H1 (cell line): ENCODE measurements at regions not wholly inside any gene's neighbourhood (a gene's known extent, or its start where the extent isn't known, plus 50 kb on each side); places are given as distances from the start of the nearest gene placed in this dataset.

Experiments
- CTCF ChIA-PET: fragments of 300-600 bp; sonication (Branson Sonifier 250); formaldehyde crosslinking; loops from one replicate; lab custom pipeline; 2021; ENCODE audit not compliant: partially characterized antibody; lab: Charles Lee
- POLR2A ChIA-PET: fragments of 300-600 bp; sonication (Branson Sonifier 250); formaldehyde crosslinking; loops from one replicate; lab custom pipeline; 2021; ENCODE audit warnings: inconsistent platforms; ENCODE audit not compliant: partially characterized antibody; lab: Charles Lee
- DNase-seq, 2 experiments: peaks; one replicate each; pipeline versions ENCODE4 v3.0.0 to v3.0.0-alpha.2; 2010 to 2022; ENCODE audit warnings: low spot score in 2 of 2, low read depth in 1 of 2, mixed read lengths in 1 of 2
- FAIRE-seq: peaks from 2 replicates; lab custom pipeline; 2011; peaks lifted over from hg19 to GRCh38; lab: Jason Lieb, UNC
- H2AFZ ChIP-seq: 2 replicates; pipeline ENCODE4 v1.8.1; 2012; ENCODE audit warnings: low read length, inconsistent platforms
- H2AK5ac ChIP-seq: 2 replicates; pipeline ENCODE4 v1.6.1; 2013; ENCODE audit warnings: low read depth, low read length
- H2BK120ac ChIP-seq: replicated peaks from 2 replicates; pipeline ENCODE3; 2013; ENCODE audit warnings: low read depth, low read length, inconsistent platforms
- H2BK12ac ChIP-seq: 2 replicates; pipeline ENCODE4 v1.6.1; 2013; ENCODE audit warnings: low read depth, low read length
- H2BK15ac ChIP-seq: 2 replicates; pipeline ENCODE4 v1.6.1; 2013; ENCODE audit warnings: low read length
- H2BK20ac ChIP-seq: 2 replicates; pipeline ENCODE4 v1.6.1; 2013; ENCODE audit warnings: low read length
- H2BK5ac ChIP-seq: 2 replicates; pipeline ENCODE4 v1.6.1; 2013; ENCODE audit warnings: low read depth, low read length
- H3K14ac ChIP-seq: 2 replicates; pipeline ENCODE4 v1.6.1; 2013; ENCODE audit warnings: inconsistent platforms; ENCODE audit not compliant: insufficient read length
- H3K18ac ChIP-seq: 2 replicates; pipeline ENCODE4 v1.6.1; 2013; ENCODE audit warnings: low read length; ENCODE audit errors: extremely low read depth
- H3K23ac ChIP-seq: 2 replicates; pipeline ENCODE4 v1.6.1; 2013; ENCODE audit warnings: inconsistent platforms; ENCODE audit not compliant: insufficient read length
- H3K23me2 ChIP-seq: 2 replicates; pipeline ENCODE4 v1.6.1; 2013; ENCODE audit warnings: low read depth, low read length
- H3K27ac ChIP-seq: 2 replicates; pipeline ENCODE4 v1.6.1; 2011; ENCODE audit warnings: low read depth, low read length, inconsistent platforms
- H3K27me3 ChIP-seq, 4 experiments: replicated peaks in 1 of 4; 1 replicate in 1 of 4; 2 replicates in 3 of 4; pipeline versions ENCODE4 v1.6.1 to v1.8.1; 2011 to 2013; ENCODE audit warnings: low read length in 3 of 4, mild to moderate bottlenecking in 3 of 4, inconsistent platforms in 2 of 4, mixed read lengths in 2 of 4, moderate library complexity in 1 of 4; ENCODE audit not compliant: control insufficient read depth in 3 of 4, insufficient read depth in 3 of 4; ENCODE audit errors: extremely low read depth in 1 of 4
- H3K36me3 ChIP-seq, 4 experiments: 2 replicates each; pipeline versions ENCODE4 v1.6.1 to v1.8.1; 2011 to 2013; ENCODE audit warnings: mild to moderate bottlenecking in 4 of 4, low read length in 3 of 4, moderate library complexity in 2 of 4, control low read depth in 1 of 4, inconsistent platforms in 1 of 4; ENCODE audit not compliant: insufficient read depth in 4 of 4, control insufficient read depth in 2 of 4
- H3K4ac ChIP-seq: replicated peaks from 2 replicates; pipeline ENCODE3; 2013; ENCODE audit warnings: low read length, low read depth, mixed read lengths, inconsistent platforms; ENCODE audit not compliant: insufficient read length
- H3K4me1 ChIP-seq, 4 experiments: replicated peaks in 1 of 4; 1 replicate in 1 of 4; 2 replicates in 3 of 4; pipeline versions ENCODE4 v1.6.1 to v1.8.1; 2011 to 2013; ENCODE audit warnings: low read length in 3 of 4, inconsistent platforms in 2 of 4, mixed read lengths in 1 of 4; ENCODE audit not compliant: insufficient read depth in 4 of 4, control insufficient read depth in 3 of 4
- H3K4me2 ChIP-seq, 2 experiments: 2 replicates each; pipeline versions ENCODE4 v1.6.1 to v1.8.1; 2011 to 2013; ENCODE audit warnings: low read depth in 2 of 2, low read length in 2 of 2, control low read depth in 1 of 2, inconsistent platforms in 1 of 2, mild to moderate bottlenecking in 1 of 2; ENCODE audit not compliant: insufficient read depth in 1 of 2
- H3K4me3 ChIP-seq, 4 experiments: fragments of 200-600, 300-600 bp in 1 of 4; sonication (generic), shearing (Covaris generic), sonication (Bioruptor Twin) in 1 of 4; 2 replicates each; pipeline versions ENCODE4 v1.5.1 to v1.8.1; 2011 to 2016; ENCODE audit warnings: low read length in 4 of 4, low read depth in 3 of 4, control low read depth in 2 of 4, inconsistent platforms in 2 of 4, mild to moderate bottlenecking in 2 of 4, mixed read lengths in 1 of 4, moderate library complexity in 1 of 4; ENCODE audit not compliant: insufficient read depth in 2 of 4; ENCODE audit errors: extremely low read depth in 1 of 4
- H3K56ac ChIP-seq: replicated peaks from 2 replicates; pipeline ENCODE3; 2013; ENCODE audit warnings: low read depth, mild to moderate bottlenecking, mixed read lengths, low read length, inconsistent platforms; ENCODE audit not compliant: insufficient read length
- H3K79me1 ChIP-seq: 2 replicates; pipeline ENCODE4 v1.6.1; 2013; ENCODE audit warnings: low read depth, low read length, control low read depth
- H3K79me2 ChIP-seq, 2 experiments: 2 replicates each; pipeline versions ENCODE4 v1.6.1 to v1.8.1; 2012 to 2013; ENCODE audit warnings: low read length in 2 of 2, mild to moderate bottlenecking in 2 of 2, inconsistent platforms in 1 of 2; ENCODE audit not compliant: insufficient read depth in 2 of 2, control insufficient read depth in 1 of 2
- H3K9ac ChIP-seq, 4 experiments: replicated peaks in 1 of 4; 1 replicate in 1 of 4; 2 replicates in 3 of 4; pipeline versions ENCODE4 v1.6.1 to v1.8.1; 2011 to 2013; ENCODE audit warnings: low read depth in 3 of 4, low read length in 3 of 4, control low read depth in 2 of 4, mild to moderate bottlenecking in 2 of 4, moderate library complexity in 2 of 4, inconsistent platforms in 1 of 4; ENCODE audit errors: extremely low read depth in 1 of 4
- H3K9me3 ChIP-seq, 2 experiments: 2 replicates each; pipeline versions ENCODE4 v1.6.1 to v1.8.1; 2012 to 2013; ENCODE audit warnings: mild to moderate bottlenecking in 2 of 2, moderate library complexity in 2 of 2, control low read depth in 1 of 2, inconsistent platforms in 1 of 2, low read depth in 1 of 2, low read length in 1 of 2, mixed read lengths in 1 of 2; ENCODE audit not compliant: insufficient read depth in 2 of 2
- H4K20me1 ChIP-seq, 2 experiments: replicated peaks in 1 of 2; 2 replicates each; pipeline versions ENCODE3 to v1.8.1; 2011 to 2013; ENCODE audit warnings: inconsistent platforms in 2 of 2, low read length in 2 of 2, mild to moderate bottlenecking in 1 of 2; ENCODE audit not compliant: insufficient read depth in 2 of 2, control insufficient read depth in 1 of 2
- H4K5ac ChIP-seq: 2 replicates; pipeline ENCODE4 v1.6.1; 2013; ENCODE audit warnings: low read length, low read depth, mixed read lengths, inconsistent platforms; ENCODE audit not compliant: insufficient read length
- H4K8ac ChIP-seq: 2 replicates; pipeline ENCODE4 v1.8.0; 2013; ENCODE audit warnings: mild to moderate bottlenecking, moderate library complexity, low read length, inconsistent platforms; ENCODE audit not compliant: insufficient read depth; ENCODE audit errors: extremely low read depth
- H4K91ac ChIP-seq: replicated peaks from 2 replicates; pipeline ENCODE3; 2013; ENCODE audit warnings: low read length, mixed read lengths, inconsistent platforms; ENCODE audit not compliant: insufficient read length
- ASH2L ChIP-seq: fragments of 200-600, 300-600 bp; sonication (generic); IDR thresholded peaks from one replicate; pipeline ENCODE4 v1.7.1; 2017; ENCODE audit warnings: low read length
- ATF3 ChIP-seq: IDR thresholded peaks from 2 replicates; pipeline ENCODE4 v1.6.1; 2011; ENCODE audit warnings: low read depth, mild to moderate bottlenecking, low read length; ENCODE audit not compliant: insufficient read depth
- CBX5 ChIP-seq: fragments of 300-800, 300-1000 bp; sonication (generic); IDR thresholded peaks from 2 replicates; pipeline ENCODE4 v1.7.1; 2016; ENCODE audit warnings: antibody characterized with exemption, low read length, low read depth
- EGR1 ChIP-seq: IDR thresholded peaks from 2 replicates; pipeline ENCODE4 v1.6.1; 2011; ENCODE audit warnings: low read depth, low read length, borderline replicate concordance
- HDAC6 ChIP-seq: IDR thresholded peaks from one replicate; pipeline ENCODE4 v1.7.1; 2012; ENCODE audit warnings: low read depth, mild to moderate bottlenecking, inconsistent platforms, low read length, moderate library complexity
- JUND ChIP-seq: IDR thresholded peaks from 2 replicates; pipeline ENCODE4 v1.6.1; 2011; ENCODE audit warnings: mild to moderate bottlenecking, improper control_type of control experiment, low read length
- KDM1A ChIP-seq: fragments of 200-600, 300-600 bp; sonication (generic); IDR thresholded peaks from 2 replicates; pipeline ENCODE4 v1.7.1; 2016; ENCODE audit warnings: mild to moderate bottlenecking, low read length, borderline replicate concordance
- POU5F1 ChIP-seq: IDR thresholded peaks from 2 replicates; pipeline ENCODE4 v1.6.1; 2011; ENCODE audit warnings: low read depth, mild to moderate bottlenecking, low read length, moderate library complexity
- RFX5 ChIP-seq: IDR thresholded peaks from 2 replicates; pipeline ENCODE4 v1.6.1; 2011; ENCODE audit warnings: low read depth, low read length, improper control_type of control experiment, borderline replicate concordance
- RXRA ChIP-seq: IDR thresholded peaks from 2 replicates; pipeline ENCODE4 v1.6.1; 2011; ENCODE audit warnings: low read depth, mild to moderate bottlenecking, low read length, moderate library complexity; ENCODE audit not compliant: insufficient read depth
- SIX5 ChIP-seq: IDR thresholded peaks from 2 replicates; pipeline ENCODE4 v1.6.1; 2011; ENCODE audit warnings: mild to moderate bottlenecking, low read depth, low read length
- SUZ12 ChIP-seq: fragments of 200-600 bp; sonication (generic); IDR thresholded peaks from 2 replicates; pipeline ENCODE4 v1.6.1; 2012; ENCODE audit warnings: mild to moderate bottlenecking, inconsistent platforms, low read length, moderate library complexity, mixed read lengths
- TAF1 ChIP-seq: IDR thresholded peaks from 2 replicates; pipeline ENCODE4 v1.6.1; 2011; ENCODE audit warnings: mild to moderate bottlenecking, low read depth, low read length
- WGBS, 2 experiments: shearing (Covaris generic) in 1 of 2; methylation state at CpG; one replicate each; pipeline versions ENCODE4 v1.1.6 to v1.1.7; 2013 to 2015; ENCODE audit warnings: low lambda C conversion rate in 2 of 2, mixed read lengths in 2 of 2, inconsistent platforms in 1 of 2, low coverage in 1 of 2, missing lambda C conversion rate in 1 of 2; ENCODE audit not compliant: insufficient replicate concordance in 2 of 2, insufficient coverage in 1 of 2, insufficient read length in 1 of 2; ENCODE audit errors: extremely low coverage in 1 of 2, missing lambda C conversion rate in 1 of 2; 5-methylcytosine and 5-hydroxymethylcytosine counted together

GRCh38 chr12:67151886-67152285 is 117.3 kb upstream of the CAND1 start:
- ChIA-PET CTCF (interaction anchor here (1.5 kb wide), 1 partner anchor 9 kb away, joined by 6 read pairs; no protein-coding TSS in a partner anchor), POLR2A (no interaction called here)
- H2BK5ac ChIP-seq, result no peak overlapping the region
- H3K9ac ChIP-seq, result no peak overlapping the region
- H3K4ac ChIP-seq, result no peak overlapping the region
- H3K4me3 ChIP-seq, result no peak overlapping the region
- no peak overlapping the region for H2BK15ac ChIP-seq
- no peak overlapping the region for H2BK120ac ChIP-seq
- no peak overlapping the region for H3K18ac ChIP-seq
- H3K79me1 ChIP-seq, result no peaks in the 10 kb centered on the region
- H3K36me3 ChIP-seq, result no peaks in the 10 kb centered on the region
- no peaks in the 10 kb centered on the region for H4K20me1 ChIP-seq
- H4K5ac ChIP-seq, result no peak overlapping the region
- H3K23me2 ChIP-seq, result no peaks in the 10 kb centered on the region
- H3K27ac ChIP-seq, result no peak overlapping the region
- no peaks in the 10 kb centered on the region for H3K27me3 ChIP-seq
- 96% methylated on average over 3 of the region's 3 CpGs; no CpG with 5 or more reads in 1 of the 2 experiments for WGBS, 2 experiments
- no peak overlapping the region for H2AFZ ChIP-seq
- H3K4me2 ChIP-seq, result no peak overlapping the region
- H2BK12ac ChIP-seq, result no peak overlapping the region
- H3K56ac ChIP-seq, result no peak overlapping the region
- no peak overlapping the region for H2AK5ac ChIP-seq
- FAIRE-seq, result no peak
- no peak overlapping the region for H3K14ac ChIP-seq
- no peak for DNase-seq
- no peak overlapping the region for H4K91ac ChIP-seq
- no peak overlapping the region for H4K8ac ChIP-seq
- no peaks in the 10 kb centered on the region for H3K79me2 ChIP-seq
- H3K9me3 ChIP-seq, result no peaks in the 10 kb centered on the region
- H2BK20ac ChIP-seq, result no peak overlapping the region
- H3K23ac ChIP-seq, result no peak overlapping the region
- H3K4me1 ChIP-seq, result no peaks in the 10 kb centered on the region
- no peak for TF ChIP-seq ATF3
- no peak for TF ChIP-seq RFX5
- TF ChIP-seq TAF1, result no peak
- no peak for TF ChIP-seq CBX5
- TF ChIP-seq JUND, result no peak
- no peak for TF ChIP-seq SIX5
- TF ChIP-seq HDAC6, result no peak
- no peak for TF ChIP-seq EGR1
- TF ChIP-seq KDM1A, result no peak
- TF ChIP-seq RXRA, result no peak
- no peak for TF ChIP-seq ASH2L
- TF ChIP-seq SUZ12, result no peak
- no peak for TF ChIP-seq POU5F1
